ENCODE measurements at regions not wholly inside any gene's neighbourhood (a gene's known extent, or its start where the extent isn't known, plus 50 kb on each side); places are given as distances from the start of the nearest gene placed in this dataset.

- BruUV-seq (replicated peaks): no TSS peak
- Histone ChIP-seq H3K4me3 (ENCODE audit: low read depth, low read length, poor library complexity, severe bottlenecking) (no peak overlapping the region), H3K36me3 (ENCODE audit: insufficient read depth, low read length, poor library complexity, severe bottlenecking) (no peaks in the 10 kb centered on the region), H3K9me3 (ENCODE audit: low read depth, low read length, poor library complexity, severe bottlenecking) (no peaks in the 10 kb centered on the region), H3K27me3 (replicated peaks; ENCODE audit: insufficient read depth, low read depth, low read length, poor library complexity) (no peaks in the 10 kb centered on the region), H3K4me1 (ENCODE audit: insufficient read depth, low read length, poor library complexity, severe bottlenecking) (no peaks in the 10 kb centered on the region), H3K27ac (ENCODE audit: low read depth, low read length, poor library complexity, severe bottlenecking) (no peak overlapping the region)
- ChIA-PET CTCF (no interaction called here), POLR2A (ENCODE audit: low non-redundant PET) (no interaction called here)
- intact Hi-C loops (cut with micrococcal nuclease; ENCODE audit: unreplicated experiment): no loop called here
- TF ChIP-seq CTCF (conservative IDR thresholded peaks at IDR 0.05; ENCODE audit: low read depth, low read length) (no peak), EZH2 (IDR thresholded peaks at IDR 0.05; ENCODE audit: borderline replicate concordance, low read depth, low read length, poor library complexity, severe bottlenecking) (no peak)
- no peak for DNase-seq (ENCODE audit: low spot score)
Measured at GRCh38 chr4:129883996-129884395, 788.0 kb downstream of the C4orf33 start.

GRCh38 chr4:129897111-129897510 is 801.2 kb downstream of the C4orf33 start:
- Histone ChIP-seq H3K4me1 (ENCODE audit: insufficient read depth, low read length, poor library complexity, severe bottlenecking) (no peaks in the 10 kb centered on the region), H3K9me3 (ENCODE audit: low read depth, low read length, poor library complexity, severe bottlenecking) (no peaks in the 10 kb centered on the region), H3K27me3 (replicated peaks; ENCODE audit: insufficient read depth, low read depth, low read length, poor library complexity) (no peaks in the 10 kb centered on the region), H3K27ac (ENCODE audit: low read depth, low read length, poor library complexity, severe bottlenecking) (no peak overlapping the region), H3K36me3 (ENCODE audit: insufficient read depth, low read length, poor library complexity, severe bottlenecking) (no peaks in the 10 kb centered on the region), H3K4me3 (ENCODE audit: low read depth, low read length, poor library complexity, severe bottlenecking) (no peak overlapping the region)
- intact Hi-C loops (cut with micrococcal nuclease; ENCODE audit: unreplicated experiment): no loop called here
- DNase-seq (ENCODE audit: low spot score): no peak
- ChIA-PET POLR2A (ENCODE audit: low non-redundant PET) (no interaction called here), CTCF (no interaction called here)
- no TSS peak for BruUV-seq (replicated peaks)
- no peak for TF ChIP-seq CTCF (conservative IDR thresholded peaks at IDR 0.05; ENCODE audit: low read depth, low read length)
- no peak for TF ChIP-seq EZH2 (IDR thresholded peaks at IDR 0.05; ENCODE audit: borderline replicate concordance, low read depth, low read length, poor library complexity, severe bottlenecking)

DNA sequence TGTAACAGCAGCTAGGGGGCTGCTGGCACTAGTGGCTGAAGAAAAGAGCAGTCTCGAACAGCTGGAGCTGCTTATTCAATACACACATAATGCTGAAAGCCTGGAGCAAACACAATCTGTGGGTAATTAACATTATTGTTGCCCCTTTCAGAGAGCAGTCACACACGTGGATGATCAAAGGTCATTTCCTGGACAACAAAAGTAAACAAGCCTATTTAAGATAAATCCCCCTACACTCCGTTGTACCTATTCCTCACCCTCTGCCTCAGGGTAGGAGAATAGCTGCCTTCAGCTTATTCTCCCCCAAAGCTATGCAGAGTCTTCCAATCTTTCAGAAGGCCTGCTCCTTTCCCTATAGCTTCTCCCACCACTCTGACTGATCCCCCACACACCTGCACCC is 803.9 kb downstream of the C4orf33 start:
- CTCF ChIA-PET: no interaction called here
- BruUV-seq (replicated peaks): no TSS peak

More for the DNA sequence above, 803.9 kb downstream of the C4orf33 start:
- intact Hi-C loops (cut with micrococcal nuclease; ENCODE audit: unreplicated experiment): no loop called here
- Histone ChIP-seq H3K36me3 (ENCODE audit: insufficient read depth, low read length, poor library complexity, severe bottlenecking) (no peaks in the 10 kb centered on the region), H3K4me1 (ENCODE audit: insufficient read depth, low read length, poor library complexity, severe bottlenecking) (no peaks in the 10 kb centered on the region), H3K4me3 (ENCODE audit: low read depth, low read length, poor library complexity, severe bottlenecking) (no peak overlapping the region), H3K27me3 (replicated peaks; ENCODE audit: insufficient read depth, low read depth, low read length, poor library complexity) (no peaks in the 10 kb centered on the region), H3K27ac (ENCODE audit: low read depth, low read length, poor library complexity, severe bottlenecking) (no peak overlapping the region), H3K9me3 (ENCODE audit: low read depth, low read length, poor library complexity, severe bottlenecking) (no peaks in the 10 kb centered on the region)
- POLR2A ChIA-PET (ENCODE audit: low non-redundant PET): no interaction called here
- TF ChIP-seq EZH2 (IDR thresholded peaks at IDR 0.05; ENCODE audit: borderline replicate concordance, low read depth, low read length, poor library complexity, severe bottlenecking) (no peak), CTCF (conservative IDR thresholded peaks at IDR 0.05; ENCODE audit: low read depth, low read length) (no peak)
- DNase-seq (ENCODE audit: low spot score): no peak

Data from A673 (cell line).